ENCODE measurements at regions not wholly inside any gene's neighbourhood (a gene's known extent, or its start where the extent isn't known, plus 50 kb on each side); places are given as distances from the start of the nearest gene placed in this dataset.

- no peak for DNase-seq (ENCODE audit: low read depth)
- H3K4me3 ChIP-seq (ENCODE audit: low read depth, low read length): no peak overlapping the region
- no peak for TF ChIP-seq MYC (IDR thresholded peaks at IDR 0.05; ENCODE audit: low read depth, low read length)
- TF ChIP-seq POLR2A (IDR thresholded peaks at IDR 0.05; ENCODE audit: extremely low read depth, insufficient read length): no peak
- TF ChIP-seq MAX (IDR thresholded peaks at IDR 0.05; ENCODE audit: low read depth, low read length): no peak
- no peak for TF ChIP-seq CTCF (IDR thresholded peaks at IDR 0.05; ENCODE audit: low read depth, low read length)
Observed at GRCh38 chr13:105990256-105990958, 545.1 kb downstream of the EFNB2 start.

GRCh38 chr13:105984646-105985045 is 550.8 kb downstream of the EFNB2 start:
- H3K4me3 ChIP-seq (ENCODE audit: low read depth, low read length): no peak overlapping the region
- TF ChIP-seq MAX (IDR thresholded peaks at IDR 0.05; ENCODE audit: low read depth, low read length): no peak
- no peak for TF ChIP-seq MYC (IDR thresholded peaks at IDR 0.05; ENCODE audit: low read depth, low read length)
- no peak for TF ChIP-seq CTCF (IDR thresholded peaks at IDR 0.05; ENCODE audit: low read depth, low read length)
- no peak for DNase-seq (ENCODE audit: low read depth)

- DNase-seq (ENCODE audit: low read depth): no peak
- no peak for TF ChIP-seq CTCF (IDR thresholded peaks at IDR 0.05; ENCODE audit: low read depth, low read length)
- H3K4me3 ChIP-seq (ENCODE audit: low read depth, low read length): no peak overlapping the region
Observed at GRCh38 chr13:105984236-105984635, 551.2 kb downstream of the EFNB2 start.

GRCh38 chr13:105982219-105982930 is 553.1 kb downstream of the EFNB2 start:
- DNase-seq (ENCODE audit: low read depth): peak; percentile 15
- H3K4me3 ChIP-seq (ENCODE audit: low read depth, low read length): no peak overlapping the region
- TF ChIP-seq MAX (IDR thresholded peaks at IDR 0.05; ENCODE audit: low read depth, low read length) (no peak), CTCF (IDR thresholded peaks at IDR 0.05; ENCODE audit: low read depth, low read length) (no peak), POLR2A (IDR thresholded peaks at IDR 0.05; ENCODE audit: extremely low read depth, insufficient read length) (no peak), MYC (IDR thresholded peaks at IDR 0.05; ENCODE audit: low read depth, low read length) (no peak)

- no peak overlapping the region for H3K4me3 ChIP-seq (ENCODE audit: low read depth, low read length)
- DNase-seq (ENCODE audit: low read depth): no peak
- TF ChIP-seq CTCF (IDR thresholded peaks at IDR 0.05; ENCODE audit: low read depth, low read length): no peak
- no peak for TF ChIP-seq MYC (IDR thresholded peaks at IDR 0.05; ENCODE audit: low read depth, low read length)
- no peak for TF ChIP-seq POLR2A (IDR thresholded peaks at IDR 0.05; ENCODE audit: extremely low read depth, insufficient read length)
- no peak for TF ChIP-seq MAX (IDR thresholded peaks at IDR 0.05; ENCODE audit: low read depth, low read length)
Observed at GRCh38 chr13:105979131-105980011, 556.1 kb downstream of the EFNB2 start.

Measured in NB4 (cell line).